ENCODE measurements at regions not wholly inside any gene's neighbourhood (a gene's known extent, or its start where the extent isn't known, plus 50 kb on each side); places are given as distances from the start of the nearest gene placed in this dataset.

DNA sequence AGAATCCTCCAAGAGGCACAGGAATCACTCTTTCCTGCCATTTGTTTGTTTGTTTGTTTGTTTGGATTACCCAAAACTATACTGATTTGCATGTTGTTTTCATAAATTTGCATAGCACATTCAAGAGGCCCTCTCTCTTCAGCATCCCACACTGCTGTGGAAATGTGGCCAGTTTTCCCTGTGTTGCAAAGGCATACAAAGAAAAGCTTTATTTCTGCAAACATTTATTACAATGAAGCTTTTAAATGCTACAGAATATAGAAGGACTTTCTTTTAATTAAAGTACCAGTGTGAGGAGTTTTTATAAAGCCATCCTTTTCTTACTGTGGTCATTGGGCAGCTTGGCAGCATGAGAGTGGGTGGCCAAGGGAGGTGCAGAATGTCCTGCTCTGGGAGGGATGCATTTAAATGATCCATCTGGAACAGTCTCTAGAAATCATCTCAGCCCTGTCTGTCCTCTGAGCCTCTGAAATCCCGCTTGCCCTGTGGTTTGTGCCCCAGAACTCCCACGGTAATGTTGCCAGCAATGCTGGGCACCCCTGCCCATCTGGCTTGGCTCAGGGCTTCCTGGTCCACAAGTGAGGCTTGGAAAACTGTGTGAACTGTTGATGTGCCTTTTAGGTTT is 356.8 kb upstream of the KIF2A start:
- Histone ChIP-seq H3K9me3 (ENCODE audit: control insufficient read depth, low read length) (no peaks in the 10 kb centered on the region), H3K4me1 (ENCODE audit: control insufficient read depth, insufficient read depth, low read length) (no peaks in the 10 kb centered on the region), H3K9ac (ENCODE audit: low read length) (no peak overlapping the region), H3K36me3 (ENCODE audit: control insufficient read depth, insufficient read depth, low read length) (no peaks in the 10 kb centered on the region), H3K27me3 (ENCODE audit: control insufficient read depth, insufficient read depth, low read length) (no peaks in the 10 kb centered on the region), H3K4me3 (ENCODE audit: low read length) (no peak overlapping the region)

DNA sequence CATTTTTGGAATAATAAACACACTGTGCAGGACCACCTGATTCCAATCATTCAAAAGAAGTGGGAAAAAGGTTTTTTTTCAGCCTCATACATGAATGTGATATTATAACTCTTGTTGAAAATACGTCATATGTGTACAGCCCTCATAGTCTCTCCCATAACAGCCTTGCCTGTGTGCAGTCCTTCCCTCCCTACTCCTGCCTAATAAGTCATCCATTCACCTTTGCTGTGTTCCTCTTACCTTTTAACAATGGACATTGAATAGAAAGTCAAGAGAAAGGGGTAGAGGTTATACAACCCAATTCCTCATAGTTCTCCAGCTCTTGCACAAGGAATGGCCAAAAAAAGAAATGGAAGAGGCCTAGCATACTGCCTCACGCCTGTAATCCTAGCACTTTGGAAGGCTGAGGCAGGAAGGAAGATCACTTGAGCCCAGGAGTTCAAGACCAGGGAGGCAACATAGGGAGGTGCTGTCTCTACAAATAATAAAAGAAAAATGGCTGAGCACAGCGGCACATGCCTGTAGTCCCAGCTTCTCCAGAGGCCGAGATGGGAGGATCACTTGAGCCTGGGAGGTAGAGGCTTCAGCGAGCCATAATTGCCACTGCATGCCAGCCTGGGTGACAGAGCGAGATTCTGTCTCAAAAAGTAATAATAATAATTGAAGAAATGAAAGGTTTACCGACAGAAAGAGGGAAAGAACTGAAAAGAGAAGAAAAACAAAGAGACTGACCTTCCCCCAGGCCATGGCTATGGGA is 356.1 kb upstream of the KIF2A start:
- Histone ChIP-seq H3K9ac (ENCODE audit: low read length) (no peak overlapping the region), H3K36me3 (ENCODE audit: control insufficient read depth, insufficient read depth, low read length) (no peaks in the 10 kb centered on the region), H3K27me3 (ENCODE audit: control insufficient read depth, insufficient read depth, low read length) (no peaks in the 10 kb centered on the region), H3K9me3 (ENCODE audit: control insufficient read depth, low read length) (no peaks in the 10 kb centered on the region), H3K4me3 (ENCODE audit: low read length) (no peak overlapping the region), H3K4me1 (ENCODE audit: control insufficient read depth, insufficient read depth, low read length) (no peaks in the 10 kb centered on the region)

DNA sequence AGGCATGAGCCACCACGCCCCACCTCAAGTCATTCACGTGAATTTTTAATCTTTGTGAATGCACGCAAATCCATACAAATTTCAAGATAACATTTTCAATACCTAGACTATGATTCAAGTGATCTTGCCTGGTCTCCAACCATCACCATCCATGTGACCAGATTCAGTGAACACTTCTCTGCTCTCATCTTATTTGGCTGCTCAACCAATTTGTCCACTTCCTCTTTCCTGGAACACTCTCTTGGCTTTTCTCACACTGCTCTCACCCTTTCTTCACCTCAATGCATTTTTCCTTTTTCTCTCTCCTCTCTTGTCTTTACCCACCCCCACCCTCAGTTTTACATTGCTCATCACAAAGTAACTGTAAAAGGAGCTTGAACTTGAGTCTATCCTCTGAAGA is 354.7 kb upstream of the KIF2A start:
- Histone ChIP-seq H3K27me3 (ENCODE audit: control insufficient read depth, insufficient read depth, low read length) (no peaks in the 10 kb centered on the region), H3K9ac (ENCODE audit: low read length) (no peak overlapping the region), H3K4me3 (ENCODE audit: low read length) (no peak overlapping the region), H3K4me1 (ENCODE audit: control insufficient read depth, insufficient read depth, low read length) (no peaks in the 10 kb centered on the region), H3K9me3 (ENCODE audit: control insufficient read depth, low read length) (no peaks in the 10 kb centered on the region), H3K36me3 (ENCODE audit: control insufficient read depth, insufficient read depth, low read length) (no peaks in the 10 kb centered on the region)

DNA sequence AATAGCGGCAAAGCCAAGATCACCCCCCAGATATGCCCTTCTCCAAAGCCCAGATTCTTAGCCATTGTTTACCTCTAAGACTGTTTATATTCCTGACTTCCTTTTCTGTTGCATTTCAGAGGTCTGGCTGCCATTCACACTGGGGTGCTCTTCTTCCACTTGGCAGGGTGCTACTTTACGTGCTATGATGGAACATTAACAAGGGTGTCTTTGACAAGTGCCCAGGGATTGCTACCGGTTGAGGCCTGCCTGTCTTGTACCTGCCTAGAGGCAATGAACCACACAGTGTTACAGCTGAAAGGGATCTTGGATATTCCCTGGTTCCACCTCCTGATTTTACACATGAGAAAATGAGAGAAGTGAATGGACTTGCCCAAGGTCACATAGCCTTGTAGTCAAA is 352.1 kb upstream of the KIF2A start:
- no peak overlapping the region for H3K4me3 ChIP-seq (ENCODE audit: low read length)
- no peak overlapping the region for H3K9ac ChIP-seq (ENCODE audit: low read length)
- H3K9me3 ChIP-seq (ENCODE audit: control insufficient read depth, low read length), result no peaks in the 10 kb centered on the region
- H3K4me1 ChIP-seq (ENCODE audit: control insufficient read depth, insufficient read depth, low read length), result no peaks in the 10 kb centered on the region
- no peaks in the 10 kb centered on the region for H3K27me3 ChIP-seq (ENCODE audit: control insufficient read depth, insufficient read depth, low read length)
- no peaks in the 10 kb centered on the region for H3K36me3 ChIP-seq (ENCODE audit: control insufficient read depth, insufficient read depth, low read length)

DNA sequence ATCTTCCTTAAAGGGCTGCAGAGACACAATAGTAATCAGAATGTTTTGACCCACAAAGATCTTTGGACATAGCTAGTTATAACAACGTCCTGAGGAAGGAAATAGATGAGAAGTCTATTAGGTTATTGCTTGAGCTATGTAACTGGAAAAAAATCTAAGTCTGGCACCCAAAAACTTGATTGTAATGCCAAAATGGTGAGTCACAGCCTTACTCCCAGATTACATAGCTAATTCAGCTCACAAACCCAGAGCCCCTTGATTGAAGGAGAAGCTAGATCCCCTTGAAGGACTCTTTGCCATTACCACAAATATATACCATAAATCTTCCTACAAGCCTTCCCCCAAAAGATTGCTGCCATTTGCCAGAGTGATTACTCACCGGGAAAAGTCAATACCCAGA is 341.8 kb upstream of the KIF2A start:
- no peaks in the 10 kb centered on the region for H3K27me3 ChIP-seq (ENCODE audit: control insufficient read depth, insufficient read depth, low read length)
- no peaks in the 10 kb centered on the region for H3K36me3 ChIP-seq (ENCODE audit: control insufficient read depth, insufficient read depth, low read length)
- H3K9me3 ChIP-seq (ENCODE audit: control insufficient read depth, low read length), result no peaks in the 10 kb centered on the region
- H3K4me1 ChIP-seq (ENCODE audit: control insufficient read depth, insufficient read depth, low read length), result peaks cover 15% of the 10 kb centered on the region
- no peak overlapping the region for H3K9ac ChIP-seq (ENCODE audit: low read length)
- H3K4me3 ChIP-seq (ENCODE audit: low read length), result no peak overlapping the region

DNA sequence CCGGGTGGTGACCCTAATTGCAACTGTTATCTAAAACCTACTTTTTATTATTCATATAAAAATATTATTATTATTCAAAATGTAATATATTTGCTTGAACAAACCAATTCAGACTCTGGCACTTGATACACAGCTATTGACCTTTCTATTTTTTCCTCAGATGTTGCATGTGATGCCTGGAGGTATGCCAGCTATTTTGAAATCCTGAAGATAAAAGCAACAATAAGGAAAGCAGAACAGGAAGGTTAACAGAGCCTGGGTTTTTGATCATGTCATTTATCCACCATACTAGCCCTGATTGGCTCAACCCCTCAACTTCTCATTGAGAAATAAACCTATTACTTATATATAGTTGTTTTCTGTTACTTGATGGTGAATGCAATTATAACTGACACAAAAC is 340.9 kb upstream of the KIF2A start:
- Histone ChIP-seq H3K36me3 (ENCODE audit: control insufficient read depth, insufficient read depth, low read length) (no peaks in the 10 kb centered on the region), H3K9ac (ENCODE audit: low read length) (no peak overlapping the region), H3K4me1 (ENCODE audit: control insufficient read depth, insufficient read depth, low read length) (peaks cover 15% of the 10 kb centered on the region), H3K9me3 (ENCODE audit: control insufficient read depth, low read length) (no peaks in the 10 kb centered on the region), H3K4me3 (ENCODE audit: low read length) (no peak overlapping the region), H3K27me3 (ENCODE audit: control insufficient read depth, insufficient read depth, low read length) (no peaks in the 10 kb centered on the region)

DNA sequence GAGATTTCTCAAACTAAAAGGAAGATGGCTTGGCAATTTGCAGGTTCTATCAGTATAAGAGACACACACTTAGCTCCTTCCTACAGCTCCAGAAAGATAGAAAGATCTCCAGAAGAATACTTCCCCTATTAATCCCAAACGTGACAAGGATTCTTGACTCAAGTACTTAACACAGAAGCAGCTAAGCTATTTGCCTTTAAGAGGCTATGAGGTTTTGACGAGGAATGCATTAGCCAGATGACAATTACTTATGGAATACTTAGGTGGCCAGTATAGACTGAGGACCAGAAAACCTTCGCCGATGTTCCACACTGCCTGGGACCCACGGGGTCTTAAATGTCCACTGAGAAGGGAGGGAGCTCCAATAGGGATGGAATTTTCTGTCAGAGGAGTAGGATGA is 340.5 kb upstream of the KIF2A start:
- no peaks in the 10 kb centered on the region for H3K36me3 ChIP-seq (ENCODE audit: control insufficient read depth, insufficient read depth, low read length)
- H3K4me3 ChIP-seq (ENCODE audit: low read length), result no peak overlapping the region
- no peaks in the 10 kb centered on the region for H3K9me3 ChIP-seq (ENCODE audit: control insufficient read depth, low read length)

DNA sequence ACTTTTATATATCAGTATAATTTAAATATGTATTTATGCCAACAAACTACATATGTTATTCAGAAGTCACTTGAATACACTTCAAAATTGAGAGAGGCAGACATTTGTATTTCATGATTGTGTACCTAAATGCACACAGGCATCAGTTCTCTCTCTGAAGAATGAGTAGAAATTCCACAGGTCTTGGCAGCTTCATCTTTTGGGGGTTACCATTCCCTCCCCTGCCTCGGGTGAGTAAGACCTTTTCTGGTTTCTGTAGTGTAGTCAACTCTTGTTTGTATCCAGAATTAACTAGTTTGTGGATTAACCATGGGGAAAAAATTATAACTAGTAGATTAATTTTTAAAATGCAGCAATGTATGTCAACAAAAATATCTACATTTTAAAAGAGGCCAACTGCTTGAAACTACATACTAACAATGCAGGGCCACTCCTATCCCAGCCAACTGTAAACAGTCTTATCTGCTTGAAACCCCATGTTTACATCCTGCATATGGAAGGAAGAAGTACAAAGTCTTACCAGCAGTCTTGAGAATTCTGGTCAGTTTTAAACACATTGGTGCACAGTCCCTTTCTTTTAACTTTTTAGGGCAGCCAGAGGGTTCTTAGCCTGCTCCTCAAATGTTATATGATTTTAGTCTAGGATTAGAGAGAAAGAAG is 339.6 kb upstream of the KIF2A start:
- Histone ChIP-seq H3K36me3 (ENCODE audit: control insufficient read depth, insufficient read depth, low read length) (no peaks in the 10 kb centered on the region), H3K4me1 (ENCODE audit: control insufficient read depth, insufficient read depth, low read length) (peaks cover 15% of the 10 kb centered on the region), H3K27me3 (ENCODE audit: control insufficient read depth, insufficient read depth, low read length) (no peaks in the 10 kb centered on the region), H3K9ac (ENCODE audit: low read length) (no peak overlapping the region), H3K9me3 (ENCODE audit: control insufficient read depth, low read length) (no peaks in the 10 kb centered on the region), H3K4me3 (ENCODE audit: low read length) (no peak overlapping the region)

More for the DNA sequence above, 340.5 kb upstream of the KIF2A start:
- no peak overlapping the region for H3K9ac ChIP-seq (ENCODE audit: low read length)
- no peaks in the 10 kb centered on the region for H3K27me3 ChIP-seq (ENCODE audit: control insufficient read depth, insufficient read depth, low read length)
- peaks cover 15% of the 10 kb centered on the region for H3K4me1 ChIP-seq (ENCODE audit: control insufficient read depth, insufficient read depth, low read length)

DNA sequence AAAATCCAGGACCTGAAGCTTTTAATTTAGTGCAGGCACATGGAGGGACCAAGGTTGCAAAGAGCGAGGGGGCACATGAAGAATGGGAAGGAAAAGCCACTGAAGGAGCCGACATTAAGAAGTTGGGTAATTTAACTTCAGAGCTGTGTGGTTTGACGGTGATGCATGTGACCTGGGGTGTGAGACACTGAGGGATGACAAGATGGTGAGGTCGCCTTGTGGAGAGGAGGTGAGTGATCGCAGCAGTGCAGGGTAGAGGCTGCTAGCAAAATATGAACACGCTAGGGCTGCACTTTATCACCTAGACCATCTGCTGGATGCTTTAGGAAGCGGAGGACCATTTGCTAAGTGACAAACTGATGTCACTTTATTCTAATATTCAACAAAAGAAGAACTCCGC is 339.0 kb upstream of the KIF2A start:
- Histone ChIP-seq H3K9ac (ENCODE audit: low read length) (no peak overlapping the region), H3K9me3 (ENCODE audit: control insufficient read depth, low read length) (no peaks in the 10 kb centered on the region), H3K4me1 (ENCODE audit: control insufficient read depth, insufficient read depth, low read length) (peaks cover 15% of the 10 kb centered on the region), H3K4me3 (ENCODE audit: low read length) (no peak overlapping the region), H3K36me3 (ENCODE audit: control insufficient read depth, insufficient read depth, low read length) (no peaks in the 10 kb centered on the region), H3K27me3 (ENCODE audit: control insufficient read depth, insufficient read depth, low read length) (no peaks in the 10 kb centered on the region)

DNA sequence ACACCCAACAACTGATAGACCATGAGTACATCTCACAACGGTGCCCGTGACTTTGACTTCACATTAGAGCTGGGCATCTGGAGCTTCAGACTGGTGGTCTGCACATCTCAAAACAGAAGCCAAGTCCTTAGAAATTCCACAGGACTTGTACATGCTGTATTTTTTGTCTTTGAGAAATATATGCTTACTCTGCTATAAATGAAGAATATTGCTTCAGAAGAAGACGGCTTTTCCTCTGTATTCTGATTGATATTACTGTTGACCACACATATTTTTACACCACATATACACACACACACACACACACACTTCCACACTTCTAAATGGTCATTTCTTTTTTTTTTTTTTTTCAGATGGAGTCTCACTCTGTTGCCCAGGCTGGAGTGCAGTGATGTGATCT is 338.3 kb upstream of the KIF2A start:
- no peaks in the 10 kb centered on the region for H3K9me3 ChIP-seq (ENCODE audit: control insufficient read depth, low read length)
- H3K4me1 ChIP-seq (ENCODE audit: control insufficient read depth, insufficient read depth, low read length), result peaks cover 15% of the 10 kb centered on the region
- H3K36me3 ChIP-seq (ENCODE audit: control insufficient read depth, insufficient read depth, low read length), result no peaks in the 10 kb centered on the region
- H3K4me3 ChIP-seq (ENCODE audit: low read length), result no peak overlapping the region
- H3K9ac ChIP-seq (ENCODE audit: low read length), result no peak overlapping the region
- no peaks in the 10 kb centered on the region for H3K27me3 ChIP-seq (ENCODE audit: control insufficient read depth, insufficient read depth, low read length)

DNA sequence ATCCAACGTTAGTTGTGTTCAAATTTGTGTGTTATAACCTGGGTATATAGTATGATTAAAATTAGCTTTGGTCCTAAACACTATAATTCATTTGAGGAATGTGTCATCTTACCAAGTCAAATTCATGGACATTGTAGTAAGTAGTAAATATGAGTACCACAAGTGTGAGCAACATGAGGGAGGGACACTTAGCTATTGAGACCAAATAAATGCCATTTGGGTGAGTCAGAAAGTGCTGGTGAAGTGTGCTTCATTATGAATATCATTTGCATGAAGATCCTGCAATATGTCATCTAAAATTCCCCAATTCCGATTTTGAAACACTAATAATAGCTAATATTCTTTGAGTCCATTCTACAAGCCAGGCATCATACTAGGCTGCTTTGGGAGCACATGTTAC is 336.7 kb upstream of the KIF2A start:
- Histone ChIP-seq H3K4me3 (ENCODE audit: low read length) (no peak overlapping the region), H3K9me3 (ENCODE audit: control insufficient read depth, low read length) (no peaks in the 10 kb centered on the region), H3K4me1 (ENCODE audit: control insufficient read depth, insufficient read depth, low read length) (peaks cover 15% of the 10 kb centered on the region), H3K36me3 (ENCODE audit: control insufficient read depth, insufficient read depth, low read length) (no peaks in the 10 kb centered on the region), H3K9ac (ENCODE audit: low read length) (no peak overlapping the region), H3K27me3 (ENCODE audit: control insufficient read depth, insufficient read depth, low read length) (no peaks in the 10 kb centered on the region)

DNA sequence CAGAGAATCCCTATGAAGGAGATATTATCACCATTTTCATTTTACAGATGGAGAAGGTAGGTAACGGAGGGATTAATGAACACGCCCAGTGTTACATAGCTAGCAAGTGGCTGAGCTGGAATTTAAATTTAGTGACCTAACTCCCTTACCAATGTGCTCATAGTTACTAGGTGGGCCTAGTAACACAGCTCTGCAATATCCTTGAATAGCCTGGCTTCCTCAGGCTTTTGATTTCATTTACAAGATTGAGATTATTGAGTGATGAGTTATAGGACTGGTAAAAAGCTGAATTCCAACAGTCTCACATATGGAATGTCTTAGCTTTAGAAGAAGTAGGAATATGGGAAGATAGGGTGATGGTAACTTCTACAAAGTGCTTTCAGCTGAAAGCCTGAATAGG is 336.3 kb upstream of the KIF2A start:
- Histone ChIP-seq H3K36me3 (ENCODE audit: control insufficient read depth, insufficient read depth, low read length) (no peaks in the 10 kb centered on the region), H3K9ac (ENCODE audit: low read length) (no peak overlapping the region), H3K4me3 (ENCODE audit: low read length) (no peak overlapping the region), H3K9me3 (ENCODE audit: control insufficient read depth, low read length) (no peaks in the 10 kb centered on the region), H3K27me3 (ENCODE audit: control insufficient read depth, insufficient read depth, low read length) (no peaks in the 10 kb centered on the region), H3K4me1 (ENCODE audit: control insufficient read depth, insufficient read depth, low read length) (peaks cover 15% of the 10 kb centered on the region)
